Hematopoietic multipotent progenitor cell treated with erythropoietin and hydrocortisone succinate and interleukin-3 and kit ligand, for 6 days (in vitro differentiated cells): ENCODE measurements at regions not wholly inside any gene's neighbourhood (a gene's known extent, or its start where the extent isn't known, plus 50 kb on each side); places are given as distances from the start of the nearest gene placed in this dataset.
"Not testable (repeated sequence)": the region's sequence is repeated elsewhere in the genome, so short reads cannot be mapped to it uniquely, and the experiment has no call there.

Experiments
- DNase-seq: peaks from one replicate; pipeline ENCODE4 v3.0.0-alpha.2; 2015

DNA sequence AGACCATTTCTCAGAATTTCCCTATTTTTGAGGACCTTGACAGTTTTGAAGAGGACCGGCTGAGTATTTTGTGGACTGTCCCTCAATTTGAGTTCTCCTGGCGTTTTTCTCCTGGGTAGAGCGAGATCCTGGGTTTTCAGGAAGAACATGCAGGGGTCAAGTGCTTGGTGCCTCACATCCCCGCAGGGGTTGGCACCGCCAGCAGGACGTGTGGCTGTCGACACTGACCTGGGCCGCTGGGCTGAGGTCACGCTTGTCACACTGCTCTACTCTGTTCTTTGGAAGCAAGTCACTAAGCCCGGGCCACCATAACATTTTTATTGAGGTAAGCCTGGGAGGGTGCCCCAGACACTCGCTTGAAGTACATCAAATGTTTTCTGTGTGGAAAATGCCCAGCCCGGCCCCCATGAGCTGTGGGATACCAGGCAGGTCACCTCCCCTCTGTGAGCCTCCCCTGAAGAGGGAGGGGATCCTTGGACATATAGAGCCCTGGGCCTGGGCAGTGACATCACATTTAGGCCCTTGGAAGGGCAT, 112.0 kb downstream of the NPIPB11 start:
- not testable (repeated sequence) for DNase-seq

DNA sequence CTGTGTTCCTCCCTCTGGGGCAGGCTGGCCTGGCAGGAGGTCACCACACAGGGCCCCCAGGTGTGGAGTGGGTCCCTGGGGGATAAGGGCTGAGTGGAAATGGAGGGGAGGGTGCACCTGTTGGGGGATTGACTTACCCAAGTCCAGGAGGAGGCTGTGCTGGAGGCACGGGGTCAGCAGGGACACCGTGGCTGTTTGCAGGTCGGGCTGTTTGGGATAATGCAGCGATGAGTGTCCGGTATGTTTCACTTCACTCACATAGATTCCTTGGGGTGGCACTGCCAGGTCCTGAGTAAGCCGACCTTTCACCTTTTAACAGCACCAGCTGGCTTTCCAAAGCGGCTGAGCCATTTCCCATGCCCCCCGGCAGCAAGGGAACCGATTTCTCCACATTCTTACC, 113.0 kb downstream of the NPIPB11 start:
- not testable (repeated sequence) for DNase-seq

GRCh38 chr16:29292952-29293471, 113.5 kb downstream of the NPIPB11 start:
- not testable (repeated sequence) for DNase-seq

- DNase-seq: not testable (repeated sequence)
Measured at GRCh38 chr16:29291329-29292271, 114.9 kb downstream of the NPIPB11 start.

DNA sequence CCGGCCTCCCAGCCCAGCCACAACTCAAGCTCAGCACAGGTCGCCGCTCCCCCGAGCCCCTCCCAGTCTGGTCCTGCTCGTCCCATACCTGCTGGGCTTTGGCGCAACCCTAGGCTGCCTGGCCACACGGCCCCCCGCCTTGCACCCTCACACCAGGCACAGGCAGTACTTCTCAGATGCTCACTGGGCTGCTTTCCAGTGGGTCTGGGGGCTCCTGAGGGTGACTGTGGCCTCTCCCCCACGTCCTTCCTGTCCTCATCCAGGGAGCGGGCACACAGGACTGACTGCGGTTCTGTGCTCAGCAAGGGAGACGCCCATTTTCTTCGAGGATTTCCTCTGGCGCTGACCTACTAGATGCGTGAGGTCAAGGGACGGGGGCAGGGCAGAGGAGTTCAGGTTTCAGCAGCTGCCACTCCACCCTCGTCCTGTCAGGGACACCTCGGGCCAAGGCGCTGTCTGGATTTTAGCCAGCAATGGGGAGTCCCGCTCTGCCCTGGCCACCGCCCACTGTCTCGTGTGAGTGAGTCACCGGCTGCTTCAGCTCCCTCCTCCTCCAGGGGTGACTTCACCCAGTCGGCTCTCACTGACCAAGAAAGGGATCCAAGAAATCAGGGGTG, 115.8 kb downstream of the NPIPB11 start:
- peak; percentile 95 for DNase-seq

DNA sequence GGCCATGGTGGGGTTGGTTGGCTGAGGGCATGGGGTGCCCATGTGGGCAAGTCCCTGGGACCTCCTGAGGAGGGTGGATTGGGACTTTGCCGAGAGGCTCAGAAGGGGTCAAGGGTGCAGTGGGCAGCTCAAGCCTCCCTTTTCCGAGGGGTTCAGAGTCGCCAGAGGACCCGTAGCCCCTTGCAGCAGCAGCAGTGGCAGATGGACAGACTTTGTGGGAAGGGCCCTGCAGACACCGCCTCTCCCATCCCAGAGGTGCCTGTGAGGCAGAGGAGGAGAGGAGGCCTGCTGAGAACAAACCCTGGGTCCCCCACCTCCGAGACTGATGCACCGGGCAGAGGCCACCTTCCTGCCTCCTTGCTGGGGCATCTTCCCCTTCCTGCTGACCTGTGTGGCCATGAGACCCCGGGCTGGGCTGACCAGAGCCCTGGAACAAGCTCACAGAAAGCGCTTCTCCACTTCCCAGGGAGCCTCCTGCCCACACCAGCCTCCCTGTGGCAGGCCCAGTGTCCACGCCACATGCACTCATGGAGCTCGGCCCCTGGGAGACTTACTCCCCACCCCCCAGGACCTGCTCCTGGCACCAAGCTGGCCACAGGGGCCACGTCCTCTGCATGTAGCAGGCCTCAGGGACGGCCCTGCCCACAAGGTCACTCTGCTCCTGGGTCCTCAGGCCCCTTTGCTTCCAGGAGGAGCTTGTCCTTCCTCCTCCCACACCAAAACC, 116.8 kb downstream of the NPIPB11 start:
- not testable (repeated sequence) for DNase-seq

DNA sequence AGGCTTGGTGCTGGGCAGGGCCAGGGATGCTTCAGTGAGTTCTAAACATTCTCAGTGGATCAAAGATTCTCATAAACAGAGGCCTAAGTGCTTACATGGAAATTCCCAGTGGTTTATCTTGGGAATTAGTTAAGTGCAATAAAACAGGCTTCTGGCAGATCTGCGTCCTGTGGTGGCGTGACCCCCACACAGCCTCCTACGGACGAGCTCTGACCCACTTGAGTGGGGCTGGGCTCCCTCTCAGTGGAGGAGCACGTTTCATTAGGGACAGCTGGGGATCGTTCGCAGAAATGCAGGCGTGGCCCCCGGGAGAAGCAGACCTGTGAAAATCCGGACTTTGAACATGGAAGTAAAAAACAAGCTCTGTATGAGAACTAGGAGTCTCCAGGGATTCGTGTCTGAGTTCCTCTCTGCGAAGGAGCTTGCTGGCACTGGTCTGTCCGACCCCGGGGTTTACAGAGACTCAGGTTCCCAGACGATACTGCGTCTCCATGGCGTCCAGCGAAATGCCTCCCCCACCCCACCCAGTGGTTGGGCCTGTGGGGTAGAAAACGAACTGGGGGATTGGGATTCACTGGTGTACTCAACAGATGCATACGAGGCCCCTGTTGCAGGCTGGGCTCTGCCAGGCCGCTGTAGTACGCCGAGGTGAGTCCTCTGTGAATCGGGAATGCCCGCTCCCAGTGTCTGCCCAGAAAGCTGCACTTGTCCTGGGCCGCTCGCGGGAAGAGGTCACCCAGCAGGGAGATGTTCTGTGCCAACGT, 117.6 kb downstream of the NPIPB11 start:
- DNase-seq: not testable (repeated sequence)

- DNase-seq: not testable (repeated sequence)
Measured at GRCh38 chr16:29287871-29288535, 118.5 kb downstream of the NPIPB11 start.

DNA sequence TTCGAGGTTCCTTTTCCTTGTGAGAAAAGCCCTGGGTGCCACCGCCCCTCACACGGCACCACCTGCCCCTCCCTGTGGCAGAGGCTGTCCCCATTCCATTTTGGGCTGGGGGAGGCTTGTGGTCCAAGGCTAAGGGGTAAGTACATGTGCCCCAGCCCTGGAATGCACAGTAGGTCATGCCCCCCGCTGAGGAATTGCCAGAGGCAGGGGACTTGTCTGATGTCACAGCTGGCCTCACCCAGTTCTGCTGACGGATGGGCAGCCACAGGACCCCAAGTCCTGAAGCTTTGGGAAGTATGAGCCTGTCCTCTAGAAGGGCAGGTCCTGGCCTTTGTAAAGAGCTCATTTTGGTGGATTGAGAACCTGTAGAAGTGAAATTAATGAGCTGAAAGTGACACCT, 119.3 kb downstream of the NPIPB11 start:
- DNase-seq: not testable (repeated sequence)

GRCh38 chr16:29286796-29287195, 119.7 kb downstream of the NPIPB11 start:
- DNase-seq: not testable (repeated sequence)

- DNase-seq: not testable (repeated sequence)
Measured at GRCh38 chr16:29286161-29286560, 120.3 kb downstream of the NPIPB11 start.

DNA sequence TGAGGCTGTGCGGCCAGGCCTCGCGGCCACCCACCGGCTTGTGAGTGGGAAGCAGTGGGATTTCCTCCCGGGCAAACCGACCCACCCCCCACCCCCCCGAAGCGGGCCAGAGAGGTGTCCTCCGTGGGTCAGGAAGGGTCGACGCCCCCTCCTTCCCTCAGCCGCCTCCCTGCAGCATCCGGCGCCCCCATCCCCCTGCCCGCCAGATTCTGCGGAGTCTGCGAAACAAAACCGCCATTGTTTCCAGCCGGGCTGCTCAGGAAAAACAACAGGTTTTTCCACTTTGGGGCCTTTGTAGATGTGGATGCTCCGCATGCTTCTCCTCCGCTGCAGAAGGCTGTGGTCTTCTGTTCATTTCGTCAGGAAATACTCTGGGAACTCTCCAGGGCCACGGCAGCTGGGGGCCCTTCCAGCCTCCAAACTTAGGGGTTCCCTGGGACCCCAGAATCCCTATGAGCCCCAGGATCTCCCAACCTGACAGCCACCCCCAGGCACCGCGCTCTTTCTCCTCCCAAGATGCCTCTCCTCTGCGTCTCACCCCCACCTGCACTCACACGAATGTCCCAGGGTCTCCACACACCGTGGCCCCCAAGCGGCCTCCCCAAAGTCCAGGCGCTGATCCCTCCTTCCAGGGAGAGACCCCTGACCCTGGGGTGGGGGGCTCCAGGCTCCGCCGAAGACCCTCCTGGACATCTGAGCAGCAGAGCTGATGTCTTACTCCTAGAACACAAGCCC, 121.2 kb downstream of the NPIPB11 start:
- not testable (repeated sequence) for DNase-seq

GRCh38 chr16:29284723-29285122, 121.8 kb downstream of the NPIPB11 start:
- DNase-seq: not testable (repeated sequence)

GRCh38 chr16:29284159-29284558, 122.4 kb downstream of the NPIPB11 start:
- peak; percentile 20 for DNase-seq

DNA sequence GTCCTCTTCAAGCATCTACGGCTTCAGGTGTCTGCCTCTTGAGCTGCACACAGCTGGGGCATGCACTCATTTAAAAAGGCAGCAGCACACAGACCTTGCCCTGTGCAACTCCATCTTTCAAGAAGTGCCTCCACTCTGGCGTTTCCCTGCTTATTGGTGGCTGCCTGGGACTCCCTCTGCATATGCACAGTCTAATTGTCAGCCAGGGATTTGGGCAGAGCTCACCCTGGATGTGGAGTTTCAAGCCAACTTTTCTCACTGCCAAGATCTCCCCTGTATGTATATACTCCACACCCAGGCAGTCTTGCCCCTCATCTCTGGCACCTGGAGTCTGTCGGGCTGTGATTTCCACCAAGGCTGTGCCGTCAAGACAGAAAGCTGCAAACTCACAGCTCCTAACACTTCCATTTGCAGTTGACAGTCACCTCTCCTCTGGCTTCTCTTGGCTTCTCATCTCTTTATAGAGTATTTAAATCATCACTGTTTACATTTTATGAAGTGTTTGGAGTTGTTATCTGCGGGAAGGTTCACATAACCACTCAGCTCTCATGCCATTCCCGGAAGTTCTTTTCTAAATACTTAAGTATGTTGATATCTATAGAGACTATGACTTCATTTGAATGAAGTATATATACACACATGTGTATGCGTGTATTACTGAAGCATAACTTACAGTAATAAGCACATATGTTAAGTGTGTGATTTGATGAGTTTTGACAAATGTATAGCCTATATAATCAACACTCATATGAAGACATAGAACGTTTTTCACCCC, 128.2 kb downstream of the NPIPB11 start:
- DNase-seq: not testable (repeated sequence)

- DNase-seq: not testable (repeated sequence)
Measured at GRCh38 chr16:29276446-29276845, 130.1 kb downstream of the NPIPB11 start.

DNA sequence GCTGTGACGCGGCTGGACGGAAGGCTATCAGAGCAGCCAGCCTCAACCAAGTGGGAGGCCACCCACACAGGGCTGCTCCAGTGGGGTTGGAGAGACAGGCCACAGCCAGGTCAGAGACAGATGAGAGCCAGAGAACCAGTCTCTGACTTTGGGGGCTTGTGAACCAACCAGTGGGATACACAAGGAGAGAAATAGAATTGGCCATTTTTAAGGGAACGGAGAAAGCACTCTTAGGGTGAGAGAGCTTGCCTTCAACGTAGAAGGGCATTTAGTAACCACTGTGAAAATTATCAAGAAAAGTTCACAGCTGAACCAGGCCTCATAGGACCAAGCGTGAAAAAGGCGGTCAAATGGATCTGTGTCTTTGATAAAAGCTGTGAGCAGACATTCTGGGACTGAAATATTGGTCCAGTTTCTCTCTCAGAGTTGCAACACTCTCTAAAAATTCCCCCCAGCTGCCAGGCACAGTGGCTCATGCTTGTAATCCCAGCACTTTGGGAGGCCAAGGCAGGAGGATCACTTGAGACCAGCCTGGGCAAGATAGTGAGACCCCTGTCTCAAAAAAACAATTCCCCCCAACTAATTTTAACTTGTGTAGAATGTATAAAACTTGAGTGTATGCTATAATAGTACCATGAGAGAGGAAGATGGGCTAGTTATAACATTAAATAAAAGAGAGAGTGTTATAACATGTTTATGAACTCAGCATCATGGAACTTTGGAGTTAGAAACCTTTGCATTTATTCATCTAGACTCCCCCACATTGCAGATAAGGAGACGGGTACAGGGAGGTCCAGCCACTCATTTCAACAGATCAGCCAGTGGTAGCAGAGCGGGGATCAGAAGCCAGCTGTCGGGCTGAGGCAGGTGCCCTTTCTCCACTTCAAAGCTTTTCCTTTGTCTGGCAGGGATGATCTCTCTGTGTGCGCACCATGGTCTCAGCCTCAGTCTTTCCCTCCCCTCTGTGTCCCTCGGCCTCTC, 132.2 kb downstream of the NPIPB11 start:
- not testable (repeated sequence) for DNase-seq

DNA sequence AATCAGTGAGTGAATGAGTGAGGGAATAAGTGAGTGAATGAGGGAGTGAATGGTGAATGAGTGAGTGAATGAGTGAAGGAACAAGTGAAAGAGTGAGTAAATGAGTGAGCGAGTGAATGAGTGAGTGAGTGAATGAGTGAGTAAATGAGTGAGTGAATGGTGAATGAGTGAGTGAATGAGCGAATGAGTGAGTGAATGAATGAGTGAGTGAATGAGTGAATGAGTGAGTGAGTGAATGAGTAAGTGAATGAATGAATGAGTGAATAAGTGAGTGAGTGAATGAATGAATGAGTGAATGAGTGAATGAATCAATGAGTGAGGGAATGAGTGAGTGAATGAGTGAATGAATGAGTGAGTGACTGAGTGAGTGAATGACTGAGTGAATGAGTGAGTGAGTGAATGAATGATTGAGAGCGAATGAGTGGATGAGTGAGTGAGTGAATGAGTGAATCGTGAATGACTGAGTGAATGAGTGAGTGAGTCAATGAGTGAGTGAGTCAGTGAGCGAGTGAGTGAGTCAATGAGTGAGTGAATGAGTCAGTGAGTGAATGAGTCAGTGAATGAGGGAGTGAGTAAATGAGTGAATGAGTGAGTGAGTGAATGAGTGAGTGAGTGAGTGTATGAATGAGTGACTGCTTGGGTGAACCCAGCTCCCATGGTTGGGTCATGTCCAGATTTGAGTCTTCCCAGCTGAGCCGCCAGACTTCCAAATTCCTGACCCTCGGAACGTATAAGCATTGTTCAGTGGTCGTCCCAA, 133.0 kb downstream of the NPIPB11 start:
- not testable (repeated sequence) for DNase-seq
